Endothelial cell of umbilical vein (primary cell): ENCODE measurements at regions not wholly inside any gene's neighbourhood (a gene's known extent, or its start where the extent isn't known, plus 50 kb on each side); places are given as distances from the start of the nearest gene placed in this dataset.

Experiments
- BruUV-seq: library from RNA; stranded (reverse); fragments of 400-500 nt; replicated peaks from 2 replicates; lab custom pipeline; 2021; lab: Mats Ljungman, UMichigan
- CTCF ChIA-PET: fragments of 300-600, 350-600 bp; sonication (Branson Sonifier 250); formaldehyde crosslinking; loops from one replicate; lab custom pipeline; 2021; ENCODE audit warnings: antibody characterized with exemption, inconsistent platforms; lab: Charles Lee
- POLR2A ChIA-PET: fragments of 300-600, 350-600 bp; sonication (Branson Sonifier 250); formaldehyde crosslinking; loops from one replicate; lab custom pipeline; 2021; ENCODE audit warnings: antibody characterized with exemption, inconsistent platforms; lab: Charles Lee
- DNase-seq: peaks from one replicate; pipeline ENCODE4 v3.0.0-alpha.2; 2011; ENCODE audit warnings: low read depth, low spot score
- FAIRE-seq: peaks from 2 replicates; lab custom pipeline; 2011; peaks lifted over from hg19 to GRCh38; lab: Jason Lieb, UNC
- H2AFZ ChIP-seq: 2 replicates; pipeline ENCODE4 v1.6.0; 2012; ENCODE audit warnings: low read depth, low read length, control low read depth, inconsistent platforms
- H3K27ac ChIP-seq: 2 replicates; pipeline ENCODE4 v1.5.1; 2011; ENCODE audit warnings: low read depth, mild to moderate bottlenecking, control low read depth, low read length, moderate library complexity; ENCODE audit not compliant: insufficient read depth
- H3K27me3 ChIP-seq, 2 experiments: 2 replicates each; pipeline versions ENCODE4 v1.6.0 to v1.6.1; 2011; ENCODE audit warnings: low read length in 2 of 2, mixed read lengths in 1 of 2; ENCODE audit not compliant: control insufficient read depth in 2 of 2, insufficient read depth in 2 of 2
- H3K36me3 ChIP-seq, 2 experiments: 2 replicates in 1 of 2; 3 replicates in 1 of 2; pipeline ENCODE4 v1.5.1; 2011; ENCODE audit warnings: low read length in 2 of 2, mild to moderate bottlenecking in 1 of 2, moderate library complexity in 1 of 2; ENCODE audit not compliant: control insufficient read depth in 2 of 2, insufficient read depth in 2 of 2; ENCODE audit errors: extremely low read depth in 1 of 2
- H3K4me1 ChIP-seq: 3 replicates; pipeline ENCODE4 v1.5.1; 2011; ENCODE audit warnings: mild to moderate bottlenecking, low read length; ENCODE audit not compliant: control insufficient read depth, insufficient read depth; ENCODE audit errors: extremely low read depth
- H3K4me2 ChIP-seq: 2 replicates; pipeline ENCODE4 v1.6.1; 2011; ENCODE audit warnings: low read length, control low read depth, mixed read lengths; ENCODE audit not compliant: insufficient read depth
- H3K4me3 ChIP-seq, 3 experiments: fragments of 200-600 bp in 1 of 3; sonication (generic), shearing (Covaris generic) in 1 of 3; replicated peaks in 1 of 3; 2 replicates each; pipeline ENCODE4 v1.5.1; 2011 to 2016; ENCODE audit warnings: control low read depth in 3 of 3, low read length in 3 of 3, mild to moderate bottlenecking in 2 of 3, inconsistent platforms in 1 of 3, low read depth in 1 of 3, moderate library complexity in 1 of 3; ENCODE audit not compliant: insufficient read depth in 1 of 3
- H3K79me2 ChIP-seq: 2 replicates; pipeline ENCODE4 v1.6.0; 2012; ENCODE audit warnings: low read length, inconsistent platforms; ENCODE audit not compliant: control insufficient read depth, insufficient read depth
- H3K9ac ChIP-seq: replicated peaks from 2 replicates; pipeline ENCODE3; 2011; ENCODE audit warnings: low read length, control low read depth; ENCODE audit not compliant: insufficient read depth; ENCODE audit errors: extremely low read depth
- H3K9me1 ChIP-seq: replicated peaks from 3 replicates; pipeline ENCODE4 v1.6.0; 2011; ENCODE audit warnings: mild to moderate bottlenecking, low read length; ENCODE audit not compliant: control insufficient read depth, insufficient read depth; ENCODE audit errors: extremely low read depth
- H3K9me3 ChIP-seq: replicated peaks from 2 replicates; pipeline ENCODE4 v1.5.1; 2012; ENCODE audit warnings: low read length, inconsistent platforms; ENCODE audit not compliant: control insufficient read depth, insufficient read depth
- H4K20me1 ChIP-seq: replicated peaks from 2 replicates; pipeline ENCODE3; 2011; ENCODE audit warnings: mild to moderate bottlenecking, low read length; ENCODE audit not compliant: control insufficient read depth, insufficient read depth; ENCODE audit errors: extremely low read depth
- EZH2 ChIP-seq: IDR thresholded peaks from 2 replicates; pipeline ENCODE4 v1.6.1; 2012; ENCODE audit warnings: borderline replicate concordance, low read depth, mild to moderate bottlenecking, moderate library complexity, low read length, inconsistent platforms; ENCODE audit not compliant: severe bottlenecking
- FOS ChIP-seq: IDR thresholded peaks from 2 replicates; pipeline ENCODE4 v1.6.1; 2011; ENCODE audit warnings: mild to moderate bottlenecking, low read length, moderate library complexity, borderline replicate concordance; ENCODE audit not compliant: insufficient read depth
- GATA2 ChIP-seq: IDR thresholded peaks from 2 replicates; pipeline ENCODE4 v1.7.0; 2011; ENCODE audit warnings: low read depth, mild to moderate bottlenecking, moderate library complexity, mixed read lengths, low read length; ENCODE audit not compliant: insufficient read length, insufficient read depth
- JUN ChIP-seq: IDR thresholded peaks from 2 replicates; pipeline ENCODE4 v1.6.1; 2011; ENCODE audit warnings: borderline replicate concordance, low read depth; ENCODE audit not compliant: insufficient read length, insufficient read depth
- MAX ChIP-seq: IDR thresholded peaks from 2 replicates; pipeline ENCODE4 v1.6.1; 2011; ENCODE audit not compliant: insufficient read depth, insufficient read length
- MYC ChIP-seq: IDR thresholded peaks from one replicate; pipeline ENCODE4 v1.6.1; 2011; ENCODE audit warnings: mild to moderate bottlenecking, low read depth, low read length
- POLR2A ChIP-seq: IDR thresholded peaks from 2 replicates; pipeline ENCODE4 v1.6.1; 2012; ENCODE audit warnings: low read depth, mild to moderate bottlenecking, control low read depth, low read length
- POLR2AphosphoS5 ChIP-seq: IDR thresholded peaks from 2 replicates; pipeline ENCODE4 v1.6.1; 2012; ENCODE audit warnings: low read depth, mild to moderate bottlenecking, control low read depth, low read length, moderate library complexity; ENCODE audit not compliant: insufficient read depth
- dilution Hi-C: fragments of 300-500 bp; cut with MboI; formaldehyde crosslinking; loops from one replicate; pipeline ENCODE4 v1.15.0; 2019; ENCODE audit warnings: low sequenced_read_pairs; ENCODE audit not compliant: extremely low pct_ligation_motif_present
- intact Hi-C: fragments of 100-400 bp; cut with micrococcal nuclease; formaldehyde crosslinking; loops from one replicate; pipeline ENCODE4 v1.10.0; 2022
- TF ChIP-seq, protein P1 (sequence below), 2 donors: IDR thresholded peaks; 1 replicate in 1 of 2; 2 replicates in 1 of 2; pipeline ENCODE4 v1.5.1; 2011; ENCODE audit warnings: low read length in 2 of 2, mild to moderate bottlenecking in 2 of 2, moderate library complexity in 2 of 2, control low read depth in 1 of 2, inconsistent platforms in 1 of 2, low read depth in 1 of 2; ENCODE audit not compliant: insufficient read depth in 1 of 2; ENCODE audit errors: extremely low read depth in 1 of 2

DNA sequence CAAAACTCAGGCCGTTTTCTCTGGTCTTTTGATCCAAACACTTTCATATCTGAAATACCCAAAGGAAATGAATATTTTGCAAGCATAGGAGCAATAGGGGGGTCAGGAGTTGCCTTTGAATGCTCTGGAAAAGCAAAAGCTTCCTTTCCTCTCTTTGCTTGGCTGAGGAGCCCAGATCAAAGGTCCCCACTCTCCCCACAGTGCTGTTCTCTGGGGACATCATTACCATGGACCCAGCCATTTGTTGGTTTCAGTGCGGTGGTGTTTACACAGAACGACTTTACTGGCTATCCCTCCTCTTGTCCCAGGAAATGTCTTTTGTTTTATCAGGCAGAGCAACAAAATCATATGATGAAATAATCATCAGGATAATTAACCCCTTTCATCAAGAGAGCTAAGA is 1089.1 kb downstream of the TBC1D22A start:
- CTCF ChIA-PET, result no interaction called here
- Histone ChIP-seq H3K4me2 (no peak overlapping the region), H3K27me3 (no peaks in the 10 kb centered on the region), H3K4me3 (no peak overlapping the region), H3K9me3 (peaks cover 8% of the 10 kb centered on the region), H2AFZ (no peak overlapping the region), H3K36me3 (no peaks in the 10 kb centered on the region), H3K9me1 (no peaks in the 10 kb centered on the region), H3K27ac (no peak overlapping the region), H3K4me1 (no peaks in the 10 kb centered on the region), H3K9ac (no peak overlapping the region), H4K20me1 (no peaks in the 10 kb centered on the region), H3K79me2 (no peaks in the 10 kb centered on the region)
- dilution Hi-C loops (no loop called here), intact Hi-C loops (no loop called here)
- POLR2A ChIA-PET, result no interaction called here
- no TSS peak for BruUV-seq
- FAIRE-seq (no peak), DNase-seq (no peak)
- TF ChIP-seq EZH2 (no peak), GATA2 (no peak), FOS (no peak), MYC (no peak), MAX (no peak), JUN (no peak), POLR2A (no peak), POLR2AphosphoS5 (no peak)
- TF ChIP-seq, protein P1, sequence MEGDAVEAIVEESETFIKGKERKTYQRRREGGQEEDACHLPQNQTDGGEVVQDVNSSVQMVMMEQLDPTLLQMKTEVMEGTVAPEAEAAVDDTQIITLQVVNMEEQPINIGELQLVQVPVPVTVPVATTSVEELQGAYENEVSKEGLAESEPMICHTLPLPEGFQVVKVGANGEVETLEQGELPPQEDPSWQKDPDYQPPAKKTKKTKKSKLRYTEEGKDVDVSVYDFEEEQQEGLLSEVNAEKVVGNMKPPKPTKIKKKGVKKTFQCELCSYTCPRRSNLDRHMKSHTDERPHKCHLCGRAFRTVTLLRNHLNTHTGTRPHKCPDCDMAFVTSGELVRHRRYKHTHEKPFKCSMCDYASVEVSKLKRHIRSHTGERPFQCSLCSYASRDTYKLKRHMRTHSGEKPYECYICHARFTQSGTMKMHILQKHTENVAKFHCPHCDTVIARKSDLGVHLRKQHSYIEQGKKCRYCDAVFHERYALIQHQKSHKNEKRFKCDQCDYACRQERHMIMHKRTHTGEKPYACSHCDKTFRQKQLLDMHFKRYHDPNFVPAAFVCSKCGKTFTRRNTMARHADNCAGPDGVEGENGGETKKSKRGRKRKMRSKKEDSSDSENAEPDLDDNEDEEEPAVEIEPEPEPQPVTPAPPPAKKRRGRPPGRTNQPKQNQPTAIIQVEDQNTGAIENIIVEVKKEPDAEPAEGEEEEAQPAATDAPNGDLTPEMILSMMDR (IDR thresholded peaks at IDR 0.05; ENCODE audit: extremely low read depth in 1 of 2, insufficient read depth in 1 of 2, low read depth in 1 of 2, low read length in 2 of 2), result no peak
